Kasumi-1 (cell line): ENCODE measurements at regions not wholly inside any gene's neighbourhood (a gene's known extent, or its start where the extent isn't known, plus 50 kb on each side); places are given as distances from the start of the nearest gene placed in this dataset.

Experiments used
- DNase-seq, 2 experiments: peaks; one replicate each; lab custom pipeline; 2025; lab: John Stamatoyannopoulos, UW

DNA sequence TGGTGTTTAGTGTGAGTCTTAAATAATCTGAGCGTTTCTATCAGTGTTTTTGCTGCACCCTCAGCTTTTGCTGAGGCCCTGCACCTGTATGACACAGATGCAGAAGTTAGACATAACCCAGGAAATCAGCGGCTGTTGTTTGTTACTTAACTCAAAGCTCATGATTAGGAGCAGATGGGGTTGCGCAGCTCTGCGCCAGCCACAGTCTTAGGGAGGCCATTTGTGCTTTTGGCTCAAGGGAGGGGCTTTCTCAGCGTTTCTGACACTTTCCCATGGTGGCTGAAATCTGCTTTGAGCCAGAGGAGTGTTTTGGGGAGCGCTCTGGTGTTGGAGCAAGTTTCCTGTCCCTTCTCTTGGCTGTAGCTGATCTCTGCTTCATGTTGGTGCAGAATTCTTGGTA, 433.8 kb downstream of the NAF1 start:
- DNase-seq: no peak

DNA sequence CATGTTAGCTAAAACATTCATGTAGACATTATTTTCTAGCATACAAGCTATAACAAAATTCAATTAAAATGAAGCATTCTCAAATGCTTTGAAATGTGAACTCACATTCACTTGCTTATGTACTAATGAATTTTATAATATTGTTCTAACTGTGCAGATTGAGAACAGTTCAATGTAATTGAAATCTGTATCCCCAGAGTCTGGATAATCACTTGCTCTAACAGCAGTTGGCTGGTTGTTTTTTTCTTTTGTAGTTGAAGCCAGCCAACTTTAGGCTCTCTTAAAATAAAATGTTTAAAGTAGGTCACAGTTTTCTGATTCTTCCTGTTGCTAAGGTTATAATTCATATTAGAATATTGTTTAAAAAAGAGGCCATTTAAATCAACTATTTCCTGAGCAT, 438.9 kb downstream of the NAF1 start:
- DNase-seq: no peak

DNA sequence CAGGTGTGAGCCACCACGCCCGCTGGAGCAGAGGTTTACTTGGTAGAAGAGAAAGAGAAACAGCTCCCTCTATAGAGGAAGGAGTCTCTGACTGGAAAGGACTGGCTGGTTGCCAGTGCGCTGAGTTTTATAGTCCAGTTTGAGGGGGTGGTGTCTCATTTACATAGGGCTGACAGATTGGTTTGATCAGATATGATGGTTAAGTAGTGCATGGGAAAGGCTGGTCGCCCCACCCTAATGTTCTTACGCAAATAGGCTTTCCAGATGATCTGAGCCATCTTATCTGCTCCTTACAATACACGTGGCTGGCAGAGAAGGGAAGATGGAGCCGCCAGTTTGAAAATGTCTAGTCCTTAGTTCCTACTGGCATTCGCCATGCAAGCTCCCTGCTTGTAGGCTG, 439.5 kb downstream of the NAF1 start:
- DNase-seq: no peak

DNA sequence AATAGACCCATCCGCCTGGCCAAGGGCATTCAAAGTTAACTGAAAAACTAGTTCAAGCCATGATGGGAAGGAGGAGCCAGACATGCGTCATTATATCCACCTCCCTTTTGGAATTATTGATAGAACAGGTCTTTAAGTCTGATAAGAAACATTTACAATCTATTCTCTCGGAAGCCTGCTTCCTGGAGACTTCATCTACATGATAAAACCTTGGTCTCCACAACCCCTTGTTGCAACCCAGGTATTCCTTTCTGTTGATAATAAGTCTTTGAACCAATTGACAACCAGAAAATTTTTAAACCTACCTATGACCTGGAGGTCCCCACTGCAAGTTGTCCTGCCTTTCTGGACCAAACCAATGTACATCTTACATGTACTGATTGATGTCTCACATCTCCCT, 451.3 kb downstream of the NAF1 start:
- DNase-seq: no peak

DNA sequence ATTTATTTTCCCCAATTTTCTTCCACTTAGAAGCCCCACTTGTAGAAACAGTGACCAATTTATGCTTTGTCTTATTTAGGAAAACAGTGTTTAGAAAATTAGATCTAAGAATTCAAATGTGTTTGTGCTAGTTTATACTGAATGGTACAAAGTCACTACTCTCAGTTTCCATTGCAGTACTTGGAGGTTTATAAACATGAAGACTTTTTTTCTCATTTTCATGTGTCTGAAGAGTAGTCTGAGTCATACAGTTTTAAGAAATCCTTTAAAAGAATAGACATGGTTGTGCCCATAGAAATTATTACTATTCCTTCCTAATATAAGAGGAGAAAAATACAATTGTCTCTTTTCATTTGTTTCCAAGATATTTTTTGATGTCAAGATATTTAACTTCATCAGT, 458.7 kb downstream of the NAF1 start:
- DNase-seq: no peak

DNA sequence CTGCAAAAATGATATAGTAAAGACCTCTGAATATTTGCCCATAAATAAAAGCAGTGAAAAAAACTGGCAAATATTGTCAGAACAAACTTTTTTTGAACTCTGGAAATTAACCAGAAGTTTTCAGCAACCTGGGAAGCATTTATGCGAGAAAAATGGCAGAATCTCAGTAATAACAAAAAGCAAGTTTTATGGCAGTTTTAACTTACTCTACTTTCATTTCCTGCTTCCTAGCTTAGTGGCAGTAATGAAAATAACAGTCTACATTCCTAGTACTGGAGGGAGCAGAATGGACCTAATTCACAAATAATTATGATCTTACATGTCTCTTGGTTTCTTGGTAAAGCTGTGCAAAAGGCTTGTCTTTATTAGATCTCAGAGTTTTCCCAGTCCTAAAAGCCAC, 460.1 kb downstream of the NAF1 start:
- DNase-seq: no peak

DNA sequence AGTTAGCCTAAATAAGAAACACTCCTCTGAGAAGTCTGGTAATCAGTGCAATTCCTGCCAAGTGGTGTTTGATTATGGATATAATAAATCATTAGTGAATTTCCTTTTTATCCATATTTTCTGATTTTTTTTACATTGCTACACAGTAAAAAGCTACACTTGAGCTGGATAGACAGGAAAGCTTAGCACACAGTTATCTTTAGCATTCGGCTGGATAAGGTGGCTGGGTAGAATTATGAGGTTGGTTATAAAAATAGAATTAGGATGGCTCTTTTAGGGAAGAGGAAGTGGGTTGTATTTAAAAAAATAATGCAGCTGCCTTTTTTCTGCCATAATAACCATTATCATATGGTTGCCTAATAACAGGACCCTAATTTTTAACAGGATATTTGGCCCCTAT, 460.6 kb downstream of the NAF1 start:
- peak; percentile 39 to 45 for DNase-seq

DNA sequence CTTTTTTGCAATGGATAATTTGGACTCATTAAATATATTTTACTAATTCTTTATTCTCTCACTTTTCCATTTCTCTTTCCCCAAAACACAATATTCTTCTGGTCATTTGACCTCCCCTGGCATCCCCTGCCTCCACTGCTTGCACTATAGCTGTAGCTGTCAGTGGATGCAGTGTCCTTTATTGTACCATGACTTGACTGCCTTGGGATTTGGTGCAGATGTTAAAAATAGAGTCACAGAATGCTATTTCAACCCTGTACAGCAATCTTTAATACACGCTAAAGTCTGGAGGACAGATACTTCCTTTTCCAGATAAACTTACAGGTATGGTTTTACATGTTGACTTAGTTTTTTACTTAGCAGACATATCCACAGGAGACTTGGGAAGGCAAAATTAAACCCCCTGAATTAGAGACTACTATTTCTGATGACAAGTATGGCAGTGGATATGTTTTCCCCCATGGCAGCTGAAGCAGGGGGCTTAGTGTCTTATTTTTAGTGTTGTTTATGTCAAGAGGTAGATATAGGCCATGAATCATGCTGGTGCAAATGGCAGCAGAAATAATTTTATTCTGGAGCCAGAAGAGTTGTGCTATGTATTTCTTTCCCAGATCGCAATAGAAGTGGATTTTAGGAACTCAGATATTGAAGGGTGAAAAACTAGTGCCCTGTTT, 461.4 kb downstream of the NAF1 start:
- DNase-seq: no peak

DNA sequence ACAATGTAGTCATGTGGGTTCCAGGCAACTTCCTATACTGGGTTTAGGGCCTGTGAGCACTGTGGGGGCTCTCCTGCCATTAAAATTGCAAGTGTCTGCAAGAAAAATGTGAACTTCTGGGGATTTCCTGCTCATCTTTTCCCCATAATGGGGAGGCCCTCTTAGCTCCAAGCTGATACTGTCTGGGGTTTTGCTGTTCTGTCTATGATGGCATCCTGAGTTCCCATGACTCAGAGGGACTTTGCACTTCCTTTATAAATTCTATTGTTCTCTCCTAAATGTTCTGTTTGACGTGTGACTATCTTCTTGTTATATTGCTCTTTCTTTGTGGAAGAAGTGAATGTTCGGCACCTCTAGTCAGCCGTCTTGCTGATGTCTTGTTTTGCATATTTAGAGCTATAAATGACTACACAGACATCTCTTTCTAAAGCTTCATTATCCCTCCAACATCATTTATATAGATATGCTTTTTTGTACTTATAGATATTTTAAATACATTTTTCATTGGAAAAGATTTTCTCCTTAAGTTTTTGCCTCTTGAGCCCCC, 465.8 kb downstream of the NAF1 start:
- no peak for DNase-seq

DNA sequence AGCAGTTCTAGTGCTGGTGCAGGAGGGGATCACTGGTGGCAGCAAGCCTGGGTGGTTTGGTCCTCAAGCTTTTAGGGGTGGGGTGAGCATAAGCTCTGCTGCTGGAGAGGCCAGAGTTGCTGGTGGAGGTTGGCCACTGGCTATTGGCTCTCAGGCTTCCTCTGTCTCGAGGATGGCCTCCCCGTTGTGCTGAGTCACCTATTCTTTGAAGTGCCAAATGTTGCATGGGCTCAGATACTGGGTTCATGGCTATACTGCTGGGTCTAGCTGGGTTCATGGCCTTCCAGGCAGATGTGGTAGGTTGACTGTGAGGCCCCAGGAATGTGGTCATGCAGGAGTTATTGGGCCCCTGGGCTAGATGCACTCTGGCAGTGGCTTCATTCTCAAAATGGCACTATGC, 466.3 kb downstream of the NAF1 start:
- DNase-seq: no peak

DNA sequence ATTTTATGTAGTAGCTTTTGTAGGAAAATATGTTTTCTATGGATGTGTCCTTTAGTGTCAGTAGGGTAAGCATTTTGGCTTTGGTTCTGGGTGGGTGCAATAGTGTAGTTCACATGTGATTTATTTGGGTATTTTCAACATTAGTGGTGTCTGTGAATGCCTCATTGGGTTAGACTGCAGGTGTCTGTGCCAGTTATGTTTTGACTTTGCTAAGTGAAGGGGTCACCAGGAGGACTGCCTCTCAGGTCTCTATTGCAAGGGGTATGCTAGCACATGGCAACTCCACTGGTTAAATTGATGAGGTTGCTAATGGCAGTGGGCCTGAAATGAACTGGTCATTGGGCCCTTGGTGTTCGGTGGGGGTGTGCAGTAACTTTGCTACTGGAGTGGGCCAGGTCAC, 467.1 kb downstream of the NAF1 start:
- no peak for DNase-seq

DNA sequence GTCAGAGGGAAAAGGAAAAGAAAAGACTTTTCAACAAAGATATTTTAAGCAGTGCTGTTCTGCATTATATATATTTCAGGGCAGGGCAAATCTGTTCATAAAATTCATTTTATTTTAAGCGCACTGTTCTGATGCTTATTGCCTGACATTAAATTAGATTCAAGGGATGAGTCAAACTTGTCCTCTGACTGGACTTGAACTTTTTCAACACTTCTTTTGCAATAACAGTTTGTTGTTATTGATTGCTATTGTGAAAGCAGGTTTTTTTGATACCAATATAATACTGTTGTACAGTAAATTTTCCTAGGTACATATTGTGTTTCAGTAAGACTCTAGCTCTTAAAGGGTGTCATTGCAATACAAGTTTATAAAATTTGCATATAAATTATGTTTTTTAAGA, 481.3 kb downstream of the NAF1 start:
- no peak for DNase-seq

DNA sequence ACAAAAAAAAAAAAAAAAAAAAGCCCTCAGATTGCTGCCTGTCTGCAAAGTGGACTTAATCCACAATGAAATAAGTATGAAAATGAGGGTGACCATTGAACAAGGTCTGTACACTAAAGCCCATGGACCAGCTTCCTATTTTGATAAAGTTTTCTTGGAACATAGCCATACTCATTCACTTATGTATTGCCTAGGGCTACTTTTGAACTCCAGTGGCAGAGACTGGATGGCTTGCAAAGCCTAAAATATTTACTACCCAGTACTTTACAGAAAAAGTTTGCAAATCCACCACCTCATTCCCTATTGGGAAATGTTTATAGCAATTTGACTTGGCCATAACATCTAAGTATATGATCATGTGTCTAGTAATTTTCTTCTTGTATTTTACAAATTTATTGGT, 481.7 kb downstream of the NAF1 start:
- no peak for DNase-seq

DNA sequence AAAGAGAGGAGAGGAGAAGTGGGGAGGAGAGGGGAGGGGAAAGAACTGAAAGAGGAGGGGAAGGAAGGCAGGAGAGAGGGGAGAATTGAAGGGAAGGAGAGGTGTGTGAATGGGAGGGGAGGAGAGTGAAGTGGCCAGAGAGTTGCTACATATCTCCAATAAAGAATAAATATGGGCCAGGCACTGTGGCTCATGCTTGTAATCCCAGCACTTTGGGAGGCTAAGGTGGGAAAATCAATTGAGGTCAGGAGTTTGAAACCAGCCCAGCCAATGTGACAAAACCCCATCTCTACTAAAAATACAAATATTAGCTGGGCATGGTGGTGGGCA, 482.4 kb downstream of the NAF1 start:
- DNase-seq: no peak

DNA sequence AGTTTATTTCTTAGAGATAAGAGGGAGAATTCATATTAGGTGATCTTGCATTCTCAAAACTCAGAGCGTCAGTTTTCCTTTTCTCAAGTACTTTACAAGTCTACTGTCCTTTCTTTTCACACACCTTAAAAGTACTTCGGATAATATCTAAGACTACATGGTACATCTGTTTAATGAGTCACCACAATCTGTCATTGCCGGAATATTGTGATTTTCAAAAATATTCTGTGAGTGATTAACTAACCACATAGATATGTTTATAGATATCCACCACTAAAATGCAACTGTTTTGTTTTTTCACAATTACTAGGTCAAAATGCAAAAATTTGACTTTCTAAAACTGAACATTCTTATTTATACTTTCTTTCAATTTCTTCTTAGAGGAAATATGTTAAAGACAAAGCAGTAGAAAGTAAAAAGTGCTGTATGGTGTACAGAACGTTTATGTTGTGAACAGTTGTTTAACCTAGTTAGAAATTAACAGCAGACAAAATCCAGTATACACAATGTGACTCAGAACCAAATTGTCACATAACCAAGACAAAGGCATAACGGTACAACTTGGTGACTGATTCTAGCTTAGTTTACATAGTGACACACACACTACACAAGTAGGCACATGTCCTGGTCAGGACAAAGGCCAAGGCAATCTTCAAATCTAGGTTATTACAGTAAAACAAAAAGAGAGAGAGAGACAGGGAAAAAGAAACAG, 482.9 kb downstream of the NAF1 start:
- no peak for DNase-seq

DNA sequence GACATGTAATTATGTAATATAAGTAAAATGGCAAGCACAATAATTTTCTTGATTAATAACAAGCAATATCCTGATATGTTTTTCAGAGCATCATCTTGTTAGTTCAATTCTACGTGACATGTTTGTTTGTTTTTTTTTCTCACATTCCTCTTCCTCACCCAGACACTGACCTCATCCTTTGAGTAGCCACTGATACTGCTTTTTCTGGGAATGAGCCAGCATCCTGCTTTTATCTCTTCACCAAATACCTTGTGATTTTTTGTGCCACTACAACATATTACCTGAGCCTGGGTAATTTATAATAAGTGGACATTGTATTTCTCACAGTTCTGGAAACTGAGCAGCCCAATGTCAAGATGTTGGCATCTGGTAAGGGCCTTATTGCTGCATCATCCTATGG, 484.0 kb downstream of the NAF1 start:
- no peak for DNase-seq

DNA sequence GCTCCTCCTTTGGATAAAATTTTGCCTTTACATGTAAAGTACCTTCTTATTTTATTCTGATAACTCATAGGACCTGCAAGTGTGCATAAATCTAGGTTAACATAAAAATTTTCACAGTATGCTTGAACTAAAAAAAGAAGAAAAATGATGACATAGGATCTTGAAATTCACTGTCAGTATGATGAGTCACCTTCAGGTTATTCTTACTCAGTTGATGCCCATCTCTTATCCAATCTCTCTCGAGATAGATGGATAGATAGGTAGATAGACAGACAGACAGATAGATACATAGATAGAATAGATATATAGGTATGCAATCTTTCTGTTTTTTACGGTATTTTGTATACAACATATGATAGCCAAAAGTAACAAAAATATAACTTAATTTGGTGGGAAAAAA, 485.5 kb downstream of the NAF1 start:
- DNase-seq: no peak

DNA sequence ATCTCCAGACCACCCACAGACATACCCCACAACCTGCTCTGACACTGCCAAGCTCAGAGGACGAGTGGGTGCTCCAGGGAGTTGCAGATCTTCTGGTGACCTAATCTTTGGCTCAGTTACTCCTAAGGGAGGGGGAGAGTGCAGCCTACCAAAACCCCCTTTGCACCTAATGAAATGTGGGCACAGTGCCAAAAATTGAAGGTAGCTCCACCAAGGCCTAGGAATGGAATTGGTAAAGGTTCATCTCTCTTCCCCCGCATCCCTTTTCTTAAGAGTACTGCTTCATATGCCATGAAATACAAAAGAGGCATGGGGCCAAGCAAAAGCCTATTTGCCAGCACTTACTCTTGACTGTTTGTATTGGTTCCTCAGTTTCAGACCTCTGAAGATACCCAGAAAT, 491.0 kb downstream of the NAF1 start:
- DNase-seq: no peak

DNA sequence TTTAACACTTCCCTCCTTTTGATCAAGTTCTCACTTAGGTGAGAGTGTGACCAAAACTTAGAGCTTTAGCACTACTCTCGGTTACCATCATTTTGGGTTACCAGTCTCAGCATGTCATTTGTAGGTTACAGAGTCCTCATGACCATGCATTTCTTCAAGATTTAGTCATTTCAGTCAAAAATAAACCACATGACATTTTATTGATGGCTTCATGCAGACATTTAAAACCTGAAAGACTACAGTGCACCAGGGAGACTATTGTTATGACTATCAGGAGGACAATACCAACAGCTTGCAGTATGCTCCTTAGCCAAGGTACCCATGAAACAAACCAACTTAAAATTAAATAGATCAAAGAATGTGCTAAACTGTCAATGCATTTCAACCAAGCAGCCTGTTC, 498.1 kb upstream of the FSTL5 start:
- no peak for DNase-seq

DNA sequence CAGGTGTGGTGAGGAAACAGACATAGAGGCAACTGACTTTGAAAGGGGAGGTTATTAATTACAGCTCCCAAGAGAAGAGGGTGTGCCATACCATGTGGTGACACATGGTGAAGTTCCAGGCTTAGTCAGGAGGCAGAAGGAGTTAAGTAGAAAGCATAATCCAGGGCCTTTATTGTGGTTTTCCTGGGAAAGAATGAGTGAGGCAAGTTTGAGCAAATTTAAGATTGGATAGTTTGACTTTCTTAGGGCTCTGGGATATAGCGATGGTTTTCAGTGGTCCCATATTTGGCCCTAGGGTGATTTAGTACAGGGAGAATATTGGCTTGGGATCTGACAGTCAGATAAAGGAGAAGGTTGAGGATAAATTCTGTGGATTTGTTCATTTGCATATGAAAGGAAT, 495.9 kb upstream of the FSTL5 start:
- DNase-seq: no peak

DNA sequence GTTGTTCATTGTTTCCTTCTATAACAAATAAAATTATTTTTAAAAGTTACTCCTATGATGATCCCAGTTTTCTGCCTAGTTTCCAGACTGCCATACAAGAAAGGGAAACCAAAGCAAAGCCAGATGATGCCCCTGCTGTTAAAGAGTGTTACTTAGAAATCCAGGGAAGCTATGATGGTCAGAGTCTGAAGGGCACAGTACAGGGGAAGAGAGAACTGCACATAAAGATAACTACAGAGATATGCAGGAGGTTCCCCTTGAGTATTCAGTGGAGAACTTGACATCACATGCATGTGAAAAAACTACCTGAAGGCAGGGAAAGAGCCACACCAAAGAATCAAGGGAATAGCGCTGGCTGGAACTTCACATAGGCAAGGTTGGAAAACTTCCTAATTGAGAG, 494.2 kb upstream of the FSTL5 start:
- no peak for DNase-seq

DNA sequence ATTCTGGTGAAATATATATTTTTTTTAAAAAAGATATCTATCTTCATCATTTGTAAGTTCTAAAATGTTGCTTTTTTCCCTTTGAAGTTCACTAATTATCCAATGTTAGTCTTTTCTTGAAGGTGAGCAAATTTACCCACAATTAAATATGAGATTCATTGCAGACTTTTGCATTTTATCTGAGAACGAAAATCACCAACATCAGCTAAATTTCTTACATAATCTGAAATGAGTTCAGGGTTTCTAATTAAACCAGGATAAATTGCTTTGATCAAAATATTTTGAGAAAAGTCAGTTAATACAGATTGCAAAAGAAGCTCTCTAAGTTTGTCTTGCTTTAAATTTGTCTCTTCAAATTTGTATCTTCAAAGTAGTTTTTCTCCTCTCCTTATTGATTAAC, 486.4 kb upstream of the FSTL5 start:
- no peak for DNase-seq

DNA sequence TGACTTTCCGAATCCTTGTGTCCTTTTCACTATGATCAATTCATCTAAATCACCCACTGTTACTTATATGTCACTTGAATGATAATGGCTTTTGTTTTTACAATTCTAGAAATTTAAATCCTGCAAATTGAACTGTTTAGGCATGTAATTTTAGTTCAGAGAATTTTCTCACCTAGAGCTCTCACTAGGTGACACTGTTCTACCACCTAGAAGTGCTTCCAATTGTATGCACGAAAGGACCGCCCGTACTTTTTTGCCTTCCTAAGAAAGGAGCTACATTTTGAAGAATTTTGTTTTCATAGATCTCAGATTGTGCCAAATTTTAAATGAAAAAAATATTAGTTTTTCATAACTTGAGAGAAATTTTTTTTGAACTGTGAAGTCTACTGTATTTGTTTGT, 481.6 kb upstream of the FSTL5 start:
- DNase-seq: no peak

DNA sequence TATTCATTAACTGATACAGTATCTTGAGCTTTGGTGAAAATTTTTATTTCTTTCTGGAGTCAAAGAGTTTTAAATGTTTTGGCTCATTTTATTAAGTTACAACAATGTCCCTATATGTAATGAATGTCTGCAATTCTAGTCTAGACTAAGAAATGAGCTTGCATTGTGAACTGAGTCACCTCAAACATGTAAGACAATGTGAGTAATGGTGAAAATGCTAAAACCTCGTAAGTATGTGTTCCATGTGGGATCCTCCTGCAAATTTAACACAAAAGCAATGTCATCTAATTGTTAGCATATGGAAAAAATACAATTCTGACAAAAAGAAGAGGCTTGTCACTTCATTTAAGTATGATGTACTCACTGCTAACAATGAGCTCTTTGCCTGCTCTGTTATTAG, 480.5 kb upstream of the FSTL5 start:
- no peak for DNase-seq
